ENCODE measurements at regions not wholly inside any gene's neighbourhood (a gene's known extent, or its start where the extent isn't known, plus 50 kb on each side); places are given as distances from the start of the nearest gene placed in this dataset.

GRCh38 chr2:160632084-160632975 lies 138.7 kb upstream of the RBMS1 start:
- DNase-seq: no peak

- no peak for DNase-seq
Measured at GRCh38 chr2:160634436-160634835, 140.8 kb upstream of the RBMS1 start.

GRCh38 chr2:160635488-160635887 lies 141.9 kb upstream of the RBMS1 start:
- no peak for DNase-seq

- DNase-seq: no peak
Measured at GRCh38 chr2:160639472-160639871, 145.9 kb upstream of the RBMS1 start.

GRCh38 chr2:160646684-160647444 lies 153.3 kb upstream of the RBMS1 start:
- DNase-seq: no peak

GRCh38 chr2:160647967-160648685 lies 154.5 kb upstream of the RBMS1 start:
- no peak for DNase-seq

- DNase-seq: no peak
Measured at GRCh38 chr2:160649698-160650097, 156.1 kb upstream of the RBMS1 start.

GRCh38 chr2:160650196-160651118 lies 156.8 kb upstream of the RBMS1 start:
- no peak for DNase-seq

GRCh38 chr2:160651416-160652200 lies 158.0 kb upstream of the RBMS1 start:
- DNase-seq: no peak

- DNase-seq: peak; percentile 58
Measured at GRCh38 chr2:160652236-160652635, 158.6 kb upstream of the RBMS1 start.

- DNase-seq: no peak
Measured at GRCh38 chr2:160657196-160657595, 163.6 kb upstream of the RBMS1 start.

- no peak for DNase-seq
Measured at GRCh38 chr2:160658851-160659250, 165.2 kb upstream of the RBMS1 start.

- no peak for DNase-seq
Measured at GRCh38 chr2:160660741-160661140, 167.1 kb upstream of the RBMS1 start.

GRCh38 chr2:160664603-160665140 lies 171.1 kb upstream of the RBMS1 start:
- DNase-seq: no peak

- DNase-seq: peak; percentile 20
Measured at GRCh38 chr2:160666154-160667060, 172.8 kb upstream of the RBMS1 start.

- DNase-seq: no peak
Measured at GRCh38 chr2:160667811-160668210, 174.2 kb upstream of the RBMS1 start.

GRCh38 chr2:160670618-160671017 lies 177.0 kb upstream of the RBMS1 start:
- DNase-seq: no peak

- no peak for DNase-seq
Measured at GRCh38 chr2:160672211-160672610, 178.6 kb upstream of the RBMS1 start.

- no peak for DNase-seq
Measured at GRCh38 chr2:160674146-160674750, 180.6 kb upstream of the RBMS1 start.

- no peak for DNase-seq
Measured at GRCh38 chr2:160679686-160680085, 186.1 kb upstream of the RBMS1 start.
